ENCODE measurements at regions not wholly inside any gene's neighbourhood (a gene's known extent, or its start where the extent isn't known, plus 50 kb on each side); places are given as distances from the start of the nearest gene placed in this dataset.
"Not testable (repeated sequence)": the region's sequence is repeated elsewhere in the genome, so short reads cannot be mapped to it uniquely, and the experiment has no call there.

DNA sequence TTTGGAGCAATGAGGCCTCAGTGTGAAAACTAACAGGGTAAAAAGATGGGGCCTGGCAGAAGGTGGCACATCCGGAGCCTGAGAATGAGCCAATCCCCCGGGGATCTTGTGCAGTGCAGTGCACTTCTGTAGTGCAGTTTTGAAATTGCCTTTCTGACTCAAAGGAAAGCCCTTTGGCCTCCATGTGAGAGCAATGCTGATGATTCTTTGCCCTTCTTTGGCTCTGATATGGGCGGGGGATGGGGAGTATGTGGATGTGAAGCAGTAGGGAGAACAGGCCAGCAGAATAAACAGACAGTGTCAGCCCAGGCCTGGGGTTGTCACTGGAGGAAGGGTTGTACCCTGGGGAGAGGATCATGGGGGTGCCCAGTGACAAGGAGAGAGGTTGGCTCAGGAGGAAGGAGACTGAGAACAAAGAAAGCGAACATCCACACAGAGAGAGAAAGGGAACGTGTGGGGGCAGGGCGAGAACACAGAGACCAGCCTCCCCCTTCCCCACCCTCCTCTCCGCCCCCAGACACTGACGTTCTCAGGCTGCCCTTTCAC lies 351.2 kb downstream of the CDC5L start:
- Histone ChIP-seq H3K4me3 (no peak overlapping the region), H3K4me1 (no peaks in the 10 kb centered on the region), H3K27ac (no peak overlapping the region), H3K9me3 (no peaks in the 10 kb centered on the region), H3K27me3 (no peaks in the 10 kb centered on the region), H3K36me3 (no peaks in the 10 kb centered on the region)
- 78% methylated on average over 8 of the region's 8 CpGs for WGBS
- DNase-seq (ENCODE audit: low spot score in 2 of 2) = no peak
- no peak for TF ChIP-seq EP300 (IDR thresholded peaks at IDR 0.05)
- TF ChIP-seq, protein P1, sequence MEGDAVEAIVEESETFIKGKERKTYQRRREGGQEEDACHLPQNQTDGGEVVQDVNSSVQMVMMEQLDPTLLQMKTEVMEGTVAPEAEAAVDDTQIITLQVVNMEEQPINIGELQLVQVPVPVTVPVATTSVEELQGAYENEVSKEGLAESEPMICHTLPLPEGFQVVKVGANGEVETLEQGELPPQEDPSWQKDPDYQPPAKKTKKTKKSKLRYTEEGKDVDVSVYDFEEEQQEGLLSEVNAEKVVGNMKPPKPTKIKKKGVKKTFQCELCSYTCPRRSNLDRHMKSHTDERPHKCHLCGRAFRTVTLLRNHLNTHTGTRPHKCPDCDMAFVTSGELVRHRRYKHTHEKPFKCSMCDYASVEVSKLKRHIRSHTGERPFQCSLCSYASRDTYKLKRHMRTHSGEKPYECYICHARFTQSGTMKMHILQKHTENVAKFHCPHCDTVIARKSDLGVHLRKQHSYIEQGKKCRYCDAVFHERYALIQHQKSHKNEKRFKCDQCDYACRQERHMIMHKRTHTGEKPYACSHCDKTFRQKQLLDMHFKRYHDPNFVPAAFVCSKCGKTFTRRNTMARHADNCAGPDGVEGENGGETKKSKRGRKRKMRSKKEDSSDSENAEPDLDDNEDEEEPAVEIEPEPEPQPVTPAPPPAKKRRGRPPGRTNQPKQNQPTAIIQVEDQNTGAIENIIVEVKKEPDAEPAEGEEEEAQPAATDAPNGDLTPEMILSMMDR (IDR thresholded peaks at IDR 0.05) = no peak
- TF ChIP-seq POLR2AphosphoS5 (IDR thresholded peaks at IDR 0.05) = no peak
- TF ChIP-seq POLR2A (IDR thresholded peaks at IDR 0.05) = no peak

- TF ChIP-seq POLR2AphosphoS5 (IDR thresholded peaks at IDR 0.05) (no peak), POLR2A (IDR thresholded peaks at IDR 0.05) (no peak), EP300 (IDR thresholded peaks at IDR 0.05) (no peak)
- TF ChIP-seq, protein P1 (IDR thresholded peaks at IDR 0.05) = no peak
- no peak overlapping the region for H3K27ac ChIP-seq
Observed at GRCh38 chr6:44739181-44739580, 351.7 kb downstream of the CDC5L start.

DNA sequence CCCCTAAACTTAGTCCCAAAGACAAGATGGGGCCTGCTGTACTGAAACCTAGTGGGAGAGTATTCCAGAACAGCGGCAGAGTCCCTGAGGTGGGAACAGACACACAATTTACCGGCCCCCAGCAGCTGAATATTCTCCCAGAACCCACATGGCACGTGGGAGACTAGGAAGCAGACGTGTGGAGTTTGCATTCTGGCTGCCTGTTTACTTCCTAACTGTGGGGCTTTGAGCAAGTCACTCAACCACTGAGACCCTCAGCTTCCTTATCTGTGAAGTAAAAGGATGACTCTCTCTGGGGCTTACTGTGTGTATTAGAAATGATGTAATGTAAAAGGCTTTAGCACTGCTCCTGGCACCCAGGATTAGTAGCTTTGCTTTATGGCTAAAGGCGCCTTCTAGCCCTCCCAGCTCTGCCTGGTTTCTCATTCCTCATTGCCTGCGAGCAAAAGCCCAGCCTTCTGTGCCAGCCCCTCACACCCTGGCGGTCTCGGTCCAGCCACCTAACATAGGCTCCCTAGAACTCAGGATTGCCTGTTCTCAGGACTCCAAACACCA lies 353.1 kb downstream of the CDC5L start:
- no peaks in the 10 kb centered on the region for H3K27me3 ChIP-seq
- no peaks in the 10 kb centered on the region for H3K9me3 ChIP-seq
- TF ChIP-seq, protein P1 (IDR thresholded peaks at IDR 0.05) = no peak
- TF ChIP-seq EP300 (IDR thresholded peaks at IDR 0.05) = no peak
- no peak for TF ChIP-seq POLR2AphosphoS5 (IDR thresholded peaks at IDR 0.05)
- TF ChIP-seq POLR2A (IDR thresholded peaks at IDR 0.05) = no peak
- no peaks in the 10 kb centered on the region for H3K36me3 ChIP-seq
- no peak overlapping the region for H3K27ac ChIP-seq
- no peak overlapping the region for H3K4me3 ChIP-seq
- DNase-seq (ENCODE audit: low spot score in 2 of 2) = no peak
- 95% methylated on average over 8 of the region's 8 CpGs for WGBS
- no peaks in the 10 kb centered on the region for H3K4me1 ChIP-seq

More at GRCh38 chr6:44739181-44739580, 351.7 kb downstream of the CDC5L start:
- H3K9me3 ChIP-seq = no peaks in the 10 kb centered on the region
- H3K4me1 ChIP-seq = no peaks in the 10 kb centered on the region
- no peak overlapping the region for H3K4me3 ChIP-seq
- H3K36me3 ChIP-seq = no peaks in the 10 kb centered on the region
- 73% methylated on average over 16 of the region's 16 CpGs for WGBS
- DNase-seq (ENCODE audit: low spot score in 2 of 2) = no peak
- H3K27me3 ChIP-seq = no peaks in the 10 kb centered on the region

GRCh38 chr6:44742201-44742600 lies 354.7 kb downstream of the CDC5L start:
- Histone ChIP-seq H3K9me3 (no peaks in the 10 kb centered on the region), H3K4me3 (no peak overlapping the region), H3K27ac (no peak overlapping the region), H3K27me3 (no peaks in the 10 kb centered on the region), H3K36me3 (no peaks in the 10 kb centered on the region), H3K4me1 (no peaks in the 10 kb centered on the region)
- TF ChIP-seq, protein P1 (IDR thresholded peaks at IDR 0.05) = no peak
- TF ChIP-seq POLR2AphosphoS5 (IDR thresholded peaks at IDR 0.05) (no peak), EP300 (IDR thresholded peaks at IDR 0.05) (no peak), POLR2A (IDR thresholded peaks at IDR 0.05) (no peak)
- DNase-seq (ENCODE audit: low spot score in 2 of 2) = no peak
- 95% methylated on average over 2 of the region's 2 CpGs for WGBS

- TF ChIP-seq POLR2AphosphoS5 (IDR thresholded peaks at IDR 0.05) (no peak), POLR2A (IDR thresholded peaks at IDR 0.05) (no peak), EP300 (IDR thresholded peaks at IDR 0.05) (no peak)
- TF ChIP-seq, protein P1 (IDR thresholded peaks at IDR 0.05) = no peak
- H3K27me3 ChIP-seq = peaks cover 3% of the 10 kb centered on the region
- H3K9me3 ChIP-seq = no peaks in the 10 kb centered on the region
- H3K4me3 ChIP-seq = no peak overlapping the region
- no peak overlapping the region for H3K27ac ChIP-seq
- DNase-seq (ENCODE audit: low spot score in 2 of 2) = no peak
- H3K36me3 ChIP-seq = no peaks in the 10 kb centered on the region
- no peaks in the 10 kb centered on the region for H3K4me1 ChIP-seq
- 79% methylated on average over 2 of the region's 2 CpGs for WGBS
Observed at GRCh38 chr6:44742828-44743372, 355.4 kb downstream of the CDC5L start.

DNA sequence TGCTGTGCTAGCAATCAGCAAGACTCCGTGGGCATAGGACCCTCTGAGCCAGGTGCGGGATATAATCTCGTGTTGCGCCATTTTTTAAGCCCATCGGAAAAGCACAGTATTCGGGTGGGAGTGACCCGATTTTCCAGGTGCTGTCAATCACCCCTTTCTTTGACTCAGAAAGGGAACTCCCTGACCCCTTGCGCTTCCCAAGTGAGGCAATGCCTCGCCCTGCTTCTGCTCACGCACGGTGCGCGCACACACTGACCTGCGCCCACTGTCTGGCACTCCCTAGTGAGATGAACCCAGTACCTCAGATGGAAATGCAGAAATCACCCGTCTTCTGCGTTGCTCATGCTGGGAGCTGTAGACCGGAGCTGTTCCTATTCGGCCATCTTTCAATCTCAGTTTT lies 372.6 kb downstream of the CDC5L start:
- not testable (repeated sequence) for H3K9me3 ChIP-seq; H3K36me3 ChIP-seq; DNase-seq (ENCODE audit: low spot score in 2 of 2); H3K4me1 ChIP-seq; H3K27ac ChIP-seq; H3K27me3 ChIP-seq; H3K4me3 ChIP-seq
- 96% methylated on average over 17 of the region's 18 CpGs for WGBS

Data from suprapubic skin (tissue), 4 donors.